Glomerular visceral epithelial cell (primary cell): ENCODE measurements at regions not wholly inside any gene's neighbourhood (a gene's known extent, or its start where the extent isn't known, plus 50 kb on each side); places are given as distances from the start of the nearest gene placed in this dataset.

Experiments used
- DNase-seq: peaks from one replicate; pipeline ENCODE4 v3.0.0-alpha.2; 2016; ENCODE audit errors: extremely low spot score

DNA sequence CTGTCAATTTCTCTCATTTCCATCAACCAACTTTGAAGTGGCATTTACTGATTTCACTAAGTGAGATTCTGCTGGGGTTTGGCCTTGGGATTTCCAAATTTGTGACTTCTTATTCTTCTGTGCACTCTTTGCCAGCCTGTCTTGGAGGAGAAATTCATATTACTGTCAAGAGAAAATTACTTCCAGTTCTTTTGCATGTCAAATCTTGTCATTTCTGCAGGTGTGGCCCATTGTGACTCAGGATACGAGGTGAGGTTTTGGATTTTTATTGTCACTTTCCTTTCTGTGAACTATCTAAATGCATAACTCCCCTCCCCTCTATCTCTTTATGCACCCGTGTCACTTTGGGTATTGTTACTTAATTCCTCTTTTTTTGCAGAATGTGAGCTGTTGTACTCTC, 102.6 kb upstream of the GUCY1A1 start:
- no peak for DNase-seq

DNA sequence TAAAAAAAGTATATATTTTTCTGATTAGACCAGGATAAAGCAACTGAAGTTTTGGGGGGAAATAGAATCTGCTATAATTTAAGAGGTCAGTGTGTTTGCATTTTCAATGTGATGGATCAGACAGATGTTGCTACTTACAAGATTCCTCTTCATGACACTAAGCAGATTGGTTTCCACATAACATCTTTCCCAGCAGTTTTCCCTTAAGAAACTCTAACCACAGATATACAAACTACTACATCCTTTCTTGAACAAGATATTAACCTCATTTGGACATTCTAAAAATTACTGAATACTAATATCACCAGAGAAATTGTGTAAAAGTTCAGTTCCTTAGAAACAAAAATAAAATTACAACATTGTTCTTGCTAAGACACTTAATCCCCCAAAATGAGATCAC, 106.7 kb upstream of the GUCY1A1 start:
- DNase-seq = no peak

DNA sequence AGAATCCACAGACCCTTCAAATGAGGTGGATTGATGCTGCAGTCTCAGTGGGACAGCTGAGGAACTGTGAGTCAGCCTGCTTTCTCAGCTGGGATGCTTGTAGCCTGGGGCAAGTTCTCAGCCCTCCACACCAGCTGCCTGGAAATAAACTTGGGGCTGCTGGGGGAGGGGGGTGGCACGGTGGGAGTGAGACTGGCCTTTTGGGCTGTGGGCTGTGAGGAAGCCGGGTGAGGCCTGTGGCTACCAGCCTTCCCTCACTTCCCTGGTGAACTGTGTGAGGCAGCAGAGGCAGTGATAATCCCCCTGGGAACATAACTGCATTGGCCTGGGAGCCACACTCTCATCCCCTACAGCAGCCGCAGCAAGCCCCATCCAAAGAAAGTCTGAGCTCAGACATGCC, 114.5 kb upstream of the GUCY1A1 start:
- DNase-seq = peak; percentile 8

DNA sequence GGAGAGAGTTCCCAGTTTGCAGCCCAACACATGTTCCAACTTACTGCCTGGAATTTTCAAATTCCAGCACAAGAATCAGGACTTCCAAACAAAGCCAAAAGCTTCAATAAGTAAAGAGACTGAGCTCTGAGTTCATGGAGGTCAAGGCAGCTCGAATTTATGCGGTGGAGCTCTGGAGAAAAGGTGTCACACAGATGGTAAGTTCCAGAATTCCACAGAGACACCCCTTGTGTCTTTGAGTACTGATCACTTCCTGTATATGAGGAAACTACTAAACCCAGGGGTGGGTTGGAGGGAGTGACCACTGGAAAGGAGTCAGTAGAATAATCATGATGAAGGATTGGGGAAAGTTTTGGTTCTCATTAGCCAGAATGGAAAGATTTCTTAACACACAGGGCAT, 118.5 kb upstream of the GUCY1A1 start:
- no peak for DNase-seq

DNA sequence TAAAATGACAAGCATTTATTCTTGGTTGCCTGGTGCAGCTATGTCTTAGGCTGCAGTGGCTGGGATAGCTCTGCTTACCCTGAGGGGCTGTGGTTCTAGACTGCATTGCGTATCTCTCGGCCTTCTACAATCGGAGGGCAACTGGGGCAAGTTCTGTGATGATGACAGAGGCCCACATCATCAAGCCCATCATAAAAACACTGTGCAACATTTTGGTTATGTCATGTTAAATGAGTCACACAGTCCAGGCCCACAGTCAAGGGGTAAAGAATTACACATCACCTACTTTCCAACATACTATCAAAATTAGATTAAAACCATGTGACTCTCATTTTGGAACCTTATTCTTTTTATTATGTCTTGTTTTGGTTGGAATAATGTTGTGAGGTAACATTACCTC, 120.2 kb upstream of the GUCY1A1 start:
- DNase-seq = no peak

DNA sequence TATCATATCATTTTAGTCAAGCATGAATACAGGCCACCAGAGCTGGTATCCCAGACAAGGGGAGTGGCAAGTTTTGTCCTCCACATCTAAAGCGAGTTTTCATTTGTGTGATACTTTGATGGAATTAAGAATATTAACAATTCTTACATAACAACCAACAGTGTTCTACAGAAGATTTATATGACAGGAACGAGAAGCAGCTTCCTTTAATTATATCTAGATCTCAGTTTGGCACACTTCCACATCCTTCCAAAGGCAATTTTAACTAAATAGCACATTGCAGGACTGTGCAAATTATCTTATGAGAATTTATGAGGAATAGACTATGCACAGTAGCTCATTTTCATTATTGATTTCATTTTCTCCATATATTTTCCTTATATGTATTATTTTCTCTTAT, 121.2 kb upstream of the GUCY1A1 start:
- no peak for DNase-seq

DNA sequence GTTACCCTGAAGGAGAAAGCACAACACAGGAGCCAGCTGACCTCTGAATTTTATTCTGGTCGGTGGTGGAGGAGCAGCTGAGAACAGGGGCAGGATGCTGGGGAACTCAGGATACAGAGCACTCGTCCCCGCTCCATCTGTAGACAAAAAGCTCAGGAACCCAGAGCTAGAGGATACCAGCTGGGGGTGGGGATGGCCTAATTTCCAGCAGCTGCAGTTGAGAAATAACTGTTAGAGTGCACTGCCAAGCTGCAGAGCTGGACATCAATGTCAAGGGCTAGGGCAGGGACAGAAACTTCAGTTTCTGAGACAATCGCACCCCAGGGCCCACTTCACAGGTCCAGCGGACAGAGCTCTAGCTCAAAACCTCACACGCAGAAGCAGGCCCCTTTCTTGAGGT, 122.1 kb upstream of the GUCY1A1 start:
- no peak for DNase-seq

DNA sequence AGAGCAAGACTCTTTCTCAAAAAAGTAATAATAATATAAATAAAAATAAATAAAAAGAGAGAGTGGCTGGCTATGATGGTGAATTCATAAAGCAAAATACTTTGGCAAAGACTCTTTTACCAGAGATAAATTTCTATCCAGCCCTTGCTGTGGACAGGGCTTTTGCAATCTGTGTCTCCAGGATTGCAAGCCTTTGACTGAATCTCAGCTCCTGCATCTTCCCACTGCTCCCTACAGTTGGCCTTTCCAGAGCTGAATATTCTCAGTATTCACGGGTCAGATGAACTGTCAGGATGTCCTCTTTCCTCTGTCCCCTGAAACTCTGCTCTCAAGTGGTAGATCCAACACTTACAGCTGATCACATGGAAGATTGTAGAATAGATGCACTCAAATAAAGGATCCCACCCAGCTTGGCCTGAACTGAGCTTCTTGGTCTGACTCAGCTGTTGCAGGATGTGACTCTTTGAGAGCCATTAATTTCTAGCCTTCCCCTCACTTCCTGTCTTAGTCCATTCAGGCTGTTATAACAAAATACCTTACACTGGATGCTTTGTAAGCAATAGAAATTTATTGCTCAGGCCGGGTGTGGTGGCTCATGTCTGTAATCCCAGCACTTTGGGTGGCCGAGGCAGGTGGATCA, 123.4 kb upstream of the GUCY1A1 start:
- peak; percentile 23 for DNase-seq

DNA sequence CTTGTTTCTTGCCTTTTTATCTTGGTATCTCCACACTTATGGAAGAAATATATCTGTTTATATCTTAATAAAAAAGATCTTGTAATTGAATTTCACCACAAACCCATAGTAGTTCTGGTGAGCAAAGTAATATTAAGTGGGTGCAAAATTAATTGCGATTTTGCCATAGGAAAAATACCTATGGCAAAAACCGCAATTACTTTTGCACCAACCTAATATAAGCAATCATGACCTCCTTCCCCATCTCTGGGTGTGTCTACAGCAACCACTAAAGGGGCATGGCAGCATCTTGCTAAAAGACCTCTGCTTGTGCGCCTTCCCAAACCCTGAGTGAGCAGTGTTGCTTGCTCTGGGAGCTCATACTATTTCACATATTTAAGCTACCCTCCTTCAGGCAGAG, 124.2 kb upstream of the GUCY1A1 start:
- DNase-seq = no peak

DNA sequence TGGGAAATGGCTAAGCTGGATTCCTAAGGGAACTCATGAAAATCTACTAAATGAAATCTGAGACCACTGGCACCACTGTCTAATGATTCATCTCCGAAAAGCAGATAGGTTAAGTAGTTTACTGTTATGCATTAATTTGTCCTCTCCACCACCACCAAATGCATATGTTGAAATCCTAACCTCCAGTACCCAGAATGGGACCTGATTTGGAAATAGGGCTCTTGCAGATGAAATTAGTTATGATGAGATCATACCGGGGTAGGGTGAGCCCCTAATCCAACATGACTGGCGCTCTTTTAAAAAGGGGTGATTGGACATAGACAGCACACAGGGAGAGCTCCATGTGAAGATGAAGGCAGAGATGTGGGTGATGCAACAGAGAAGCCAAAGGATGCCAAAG, 124.9 kb upstream of the GUCY1A1 start:
- no peak for DNase-seq

DNA sequence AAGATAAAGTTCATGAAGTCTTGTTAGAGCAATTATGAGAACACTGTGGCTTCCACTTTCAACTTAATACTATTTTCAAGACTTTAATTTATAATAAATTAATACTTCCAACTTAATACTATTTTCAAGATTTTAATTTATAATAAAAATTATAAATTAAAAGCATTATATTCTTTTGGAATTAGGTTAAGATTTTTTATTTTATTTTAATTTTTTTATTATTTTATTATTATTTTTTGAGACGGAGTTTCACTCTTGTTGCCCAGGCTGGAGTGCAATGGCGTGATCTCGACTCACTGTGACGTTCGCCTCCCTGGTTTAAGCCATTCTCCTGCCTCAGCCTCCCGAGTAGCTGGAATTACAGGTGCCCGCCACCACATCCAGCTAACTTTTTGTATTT, 126.0 kb upstream of the GUCY1A1 start:
- DNase-seq = no peak

DNA sequence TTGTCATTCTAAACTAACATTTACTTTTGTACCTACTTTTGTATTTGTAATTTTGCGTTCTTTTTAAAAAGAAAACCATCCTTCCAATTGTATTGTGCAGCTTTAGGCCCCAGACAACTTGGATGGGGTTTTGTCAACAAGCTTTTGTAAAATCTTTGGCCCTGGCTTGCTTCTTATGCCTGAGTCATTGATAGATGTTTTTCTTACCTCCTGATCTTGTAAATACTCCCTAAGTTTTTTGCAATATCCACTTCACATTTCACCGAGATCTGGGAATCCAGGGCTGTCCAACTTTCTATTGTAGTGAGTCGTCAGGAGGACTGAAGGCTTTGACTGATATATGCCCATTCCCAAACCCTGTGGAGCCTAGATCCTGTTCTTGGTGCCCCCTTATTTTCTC, 126.9 kb upstream of the GUCY1A1 start:
- DNase-seq = no peak

DNA sequence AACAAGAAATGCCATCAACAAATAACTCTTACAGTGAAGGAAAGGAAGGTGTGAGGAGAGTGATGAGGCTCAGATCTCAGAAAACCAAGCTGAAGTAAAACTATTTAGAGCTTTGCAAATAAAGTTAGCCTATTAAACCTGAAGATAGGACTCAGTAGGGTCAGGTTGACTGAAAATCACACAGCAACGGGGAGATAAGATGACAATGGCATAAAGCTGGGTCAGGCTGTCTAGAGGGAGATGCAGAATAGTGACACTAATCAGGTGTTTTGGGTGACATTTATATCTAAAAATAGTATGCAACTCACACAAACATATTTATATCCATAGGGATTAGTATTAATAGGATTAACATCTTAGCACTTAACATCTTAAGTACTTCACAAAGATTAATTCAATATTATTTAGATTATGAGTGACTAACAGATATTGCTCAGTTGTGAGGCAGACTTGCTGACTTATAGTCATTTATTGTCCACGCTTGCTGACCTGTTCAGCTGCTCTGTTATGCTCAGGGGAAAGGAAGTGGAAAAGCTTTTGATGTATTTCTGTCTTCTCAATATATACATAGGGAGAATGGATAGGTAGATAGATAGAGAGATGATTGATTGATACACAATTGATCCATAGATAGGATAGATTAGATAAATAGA, 130.7 kb upstream of the GUCY1A1 start:
- DNase-seq = no peak

DNA sequence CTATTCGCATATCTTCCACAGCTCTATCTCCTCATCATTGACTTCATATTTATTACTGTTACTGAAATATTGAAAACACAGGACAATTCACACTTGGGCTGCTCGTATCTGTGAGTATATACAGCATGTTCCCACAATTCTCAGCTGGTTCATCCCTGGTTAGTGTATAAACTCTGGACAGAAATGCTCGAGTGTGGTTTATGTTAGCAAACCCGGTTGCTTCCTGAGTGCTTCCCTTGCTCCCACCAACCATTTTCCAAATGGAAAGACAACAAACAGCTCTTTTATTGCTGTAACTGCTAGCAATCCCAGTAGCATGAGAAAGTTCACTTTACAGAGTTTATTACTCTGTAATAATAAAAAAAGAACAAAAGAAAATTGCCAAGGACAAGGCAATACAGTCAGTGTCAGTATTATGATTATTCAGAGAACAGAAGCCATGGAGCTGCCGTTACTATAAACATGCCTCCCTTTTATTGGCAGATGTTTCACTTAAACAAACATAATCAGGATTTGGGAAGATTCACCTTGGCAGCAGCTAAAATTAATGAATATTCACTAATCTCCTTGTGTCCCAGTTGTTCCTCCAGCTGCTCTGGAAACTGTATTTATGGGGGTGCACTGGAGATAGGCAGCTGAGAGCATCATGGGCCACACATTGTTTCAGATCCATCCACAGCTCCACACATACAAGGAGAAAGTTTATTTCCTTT, 134.1 kb upstream of the GUCY1A1 start:
- no peak for DNase-seq

DNA sequence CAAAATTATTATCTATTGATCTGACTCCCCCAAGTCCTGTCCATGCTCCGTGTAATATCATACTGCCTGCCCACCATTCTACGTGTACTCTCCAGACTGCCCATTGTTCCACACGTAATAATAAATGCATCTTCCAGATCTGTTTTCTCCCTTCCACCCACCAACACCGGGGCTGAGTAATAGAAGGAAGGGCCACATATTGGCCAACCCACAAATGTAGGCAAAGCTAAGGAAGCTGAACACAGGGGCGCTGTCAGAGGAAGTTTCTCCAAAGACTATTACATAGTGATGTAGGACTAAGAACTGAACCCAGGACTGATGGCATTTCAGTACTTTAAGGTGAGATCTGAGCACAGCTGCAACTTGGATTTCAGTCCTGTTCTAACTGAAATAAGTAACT, 135.8 kb upstream of the GUCY1A1 start:
- DNase-seq = no peak

DNA sequence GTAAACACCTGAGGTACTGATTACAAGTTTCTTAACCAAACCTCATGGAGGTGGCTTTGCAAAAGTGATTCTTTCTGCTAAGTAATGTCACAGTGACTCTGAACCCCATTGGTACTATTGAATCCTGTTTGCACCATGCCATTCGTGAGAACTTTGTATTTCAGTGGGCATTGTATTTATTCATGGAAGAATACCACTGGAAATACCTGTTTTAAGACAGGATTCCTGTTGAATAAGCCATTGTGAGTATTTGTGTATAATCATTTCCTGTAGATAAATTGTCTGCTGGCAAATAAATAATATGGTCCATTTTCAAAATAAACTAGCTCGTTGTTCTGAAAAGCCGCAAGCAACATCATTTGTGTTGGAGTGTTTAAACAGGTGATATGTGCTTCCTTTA, 136.4 kb upstream of the GUCY1A1 start:
- DNase-seq = no peak

DNA sequence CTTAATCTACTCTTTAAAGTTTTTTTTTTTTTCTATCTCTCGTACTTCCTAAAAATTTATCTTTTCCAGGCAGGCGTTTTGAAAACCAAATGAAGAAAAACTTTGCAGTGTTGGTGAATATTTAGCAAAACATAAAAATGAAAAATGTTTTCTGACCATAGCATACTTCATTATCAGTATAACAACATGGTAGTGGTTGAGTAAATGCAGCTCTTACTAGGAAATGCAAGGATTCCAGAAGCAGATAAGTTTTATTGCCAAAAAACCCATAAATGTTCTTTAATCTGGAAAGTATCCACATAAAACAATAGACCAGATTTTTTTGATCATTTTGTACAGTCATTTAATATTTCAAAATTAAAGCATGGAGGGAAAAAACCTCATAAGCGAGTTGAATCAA, 136.9 kb upstream of the GUCY1A1 start:
- no peak for DNase-seq

DNA sequence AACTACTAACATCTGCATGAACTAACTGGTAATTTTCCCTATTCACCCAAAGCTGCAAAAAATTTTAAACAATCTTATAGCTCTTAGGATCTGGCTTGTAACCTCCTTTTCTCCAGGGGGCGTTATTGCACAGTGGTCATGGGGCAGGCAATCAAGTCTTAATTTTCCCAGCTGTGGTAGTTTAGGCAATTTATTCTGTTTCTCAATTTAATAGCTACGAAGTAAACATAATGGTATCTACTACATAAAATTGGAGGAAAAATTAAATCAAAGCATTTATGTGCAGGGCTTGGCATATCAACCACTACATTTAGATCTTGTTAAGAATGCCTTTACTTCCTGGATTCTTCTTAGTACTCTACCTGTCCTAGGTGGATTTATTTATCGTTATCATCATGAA, 137.4 kb upstream of the GUCY1A1 start:
- peak; percentile 14 for DNase-seq

DNA sequence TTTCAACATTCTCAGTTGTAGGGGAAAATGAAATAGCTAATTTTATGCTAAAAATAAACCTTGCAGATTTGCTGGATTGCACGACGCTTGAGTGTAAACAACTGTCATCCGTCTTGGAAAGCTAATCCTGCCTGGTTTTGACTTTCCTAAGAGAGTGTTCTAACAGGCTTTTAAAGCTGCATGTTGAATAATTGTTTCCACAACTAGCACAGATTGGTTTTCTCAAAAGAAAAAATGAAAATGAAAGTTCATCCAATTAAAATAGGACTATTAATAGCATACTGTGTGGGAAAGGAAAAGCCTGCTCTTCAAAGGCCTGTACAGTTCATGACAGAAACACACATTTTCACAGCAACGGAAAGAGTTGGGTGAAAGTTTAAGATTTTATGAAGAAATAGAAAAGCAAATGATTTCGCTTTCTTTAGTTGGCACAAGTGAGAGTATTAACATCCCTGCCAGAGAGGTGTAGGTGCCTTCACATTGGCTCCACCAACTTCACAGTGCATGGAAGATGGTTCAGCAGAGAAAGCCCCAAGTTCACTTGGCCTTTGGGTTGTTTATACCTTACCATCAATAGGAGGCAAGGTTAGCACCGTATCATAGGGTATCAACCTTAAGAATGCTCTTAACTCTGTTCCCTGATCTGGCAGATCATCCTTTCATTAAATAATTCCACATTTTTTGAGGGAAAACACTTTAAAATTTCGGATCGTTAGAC, 140.0 kb upstream of the GUCY1A1 start:
- DNase-seq = no peak

DNA sequence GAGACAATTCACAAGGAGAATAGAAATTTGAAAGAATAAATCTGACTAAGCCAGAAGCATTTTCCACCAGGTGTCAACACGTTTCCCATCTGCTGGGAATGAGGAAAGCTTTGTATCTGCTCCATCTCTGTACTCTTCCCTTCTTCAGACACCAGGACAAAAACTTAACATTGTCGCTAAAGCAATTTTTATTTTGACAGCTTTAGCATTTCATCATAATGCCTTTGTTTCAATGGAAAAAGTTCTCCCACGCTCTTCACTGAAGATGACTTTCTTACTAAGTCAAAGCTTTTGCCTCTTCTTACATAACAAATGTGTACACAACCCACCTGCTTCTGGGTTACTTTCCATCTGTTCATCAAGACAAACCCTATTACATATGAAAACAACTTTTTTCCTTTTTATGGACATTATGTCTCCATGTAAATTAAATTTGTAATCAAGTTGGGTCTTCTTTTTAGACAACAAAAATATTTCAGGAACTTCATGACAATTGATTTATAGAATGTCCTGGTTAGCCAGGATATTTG, 141.7 kb upstream of the GUCY1A1 start:
- DNase-seq = no peak

DNA sequence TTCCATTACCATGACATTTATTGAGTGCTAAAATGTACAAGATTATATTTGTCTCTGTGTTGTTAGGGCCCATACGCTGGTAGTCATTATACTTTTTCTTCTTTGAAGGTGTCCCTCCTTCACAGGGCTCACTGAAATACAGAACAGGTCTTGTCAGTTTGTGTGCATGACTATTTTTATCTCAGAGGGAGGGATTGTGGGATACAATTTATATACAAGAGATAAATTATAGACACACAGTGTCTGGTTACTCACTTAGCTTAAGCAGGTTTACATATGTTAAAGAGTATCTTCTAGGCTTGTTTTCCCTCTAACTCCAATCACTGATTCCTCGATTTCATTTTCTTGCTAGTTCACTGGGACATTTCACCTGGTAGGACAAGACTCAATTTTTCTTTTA, 143.3 kb upstream of the GUCY1A1 start:
- no peak for DNase-seq

DNA sequence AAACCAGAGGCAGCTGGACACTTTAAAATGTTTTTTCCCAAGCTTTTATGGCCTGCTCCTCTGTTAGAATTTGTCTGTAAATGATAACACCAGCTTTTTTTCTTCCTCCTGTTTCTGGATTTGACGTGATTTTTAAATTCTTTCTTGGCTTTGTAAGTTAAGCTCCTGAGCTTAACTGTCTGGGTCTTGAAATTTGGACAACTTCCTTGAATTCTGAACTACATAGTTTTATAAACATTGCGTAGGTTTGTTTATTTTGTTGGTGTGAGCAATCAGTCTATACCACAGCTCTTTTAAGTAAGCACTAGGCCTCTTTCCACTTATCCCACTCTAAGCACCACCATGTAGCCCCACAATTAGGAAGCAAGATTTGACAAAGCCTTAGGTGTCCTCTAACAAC, 144.4 kb upstream of the GUCY1A1 start:
- no peak for DNase-seq

DNA sequence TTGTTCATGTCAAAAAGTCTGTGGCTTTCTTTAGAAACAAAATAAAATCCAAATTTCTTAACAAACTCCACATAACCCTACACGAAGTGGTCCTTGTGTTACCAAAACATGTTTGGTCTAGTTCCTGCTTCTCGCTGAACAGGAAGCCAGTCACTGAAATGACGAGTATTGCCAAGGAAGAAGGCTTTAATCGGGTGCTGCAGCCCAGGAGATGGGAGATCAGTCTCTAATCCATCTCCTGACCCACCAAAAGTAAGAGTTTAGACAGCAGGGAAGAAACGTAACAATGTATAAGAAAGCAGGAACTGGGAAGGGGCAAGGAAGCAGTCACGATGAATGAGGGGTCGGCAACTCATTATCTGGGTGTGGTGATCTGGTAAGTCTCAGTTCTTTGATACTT, 144.6 kb upstream of the MAP9 start:
- DNase-seq = no peak
